H1 (cell line): ENCODE measurements at regions not wholly inside any gene's neighbourhood (a gene's known extent, or its start where the extent isn't known, plus 50 kb on each side); places are given as distances from the start of the nearest gene placed in this dataset.

Experiments used
- CTCF ChIA-PET: fragments of 300-600 bp; sonication (Branson Sonifier 250); formaldehyde crosslinking; loops from one replicate; lab custom pipeline; 2021; ENCODE audit not compliant: partially characterized antibody; lab: Charles Lee
- POLR2A ChIA-PET: fragments of 300-600 bp; sonication (Branson Sonifier 250); formaldehyde crosslinking; loops from one replicate; lab custom pipeline; 2021; ENCODE audit warnings: inconsistent platforms; ENCODE audit not compliant: partially characterized antibody; lab: Charles Lee
- DNase-seq, 2 experiments: peaks; one replicate each; pipeline versions ENCODE4 v3.0.0 to v3.0.0-alpha.2; 2010 to 2022; ENCODE audit warnings: low spot score in 2 of 2, low read depth in 1 of 2, mixed read lengths in 1 of 2
- FAIRE-seq: peaks from 2 replicates; lab custom pipeline; 2011; peaks lifted over from hg19 to GRCh38; lab: Jason Lieb, UNC
- H2AFZ ChIP-seq: 2 replicates; pipeline ENCODE4 v1.8.1; 2012; ENCODE audit warnings: low read length, inconsistent platforms
- H2AK5ac ChIP-seq: 2 replicates; pipeline ENCODE4 v1.6.1; 2013; ENCODE audit warnings: low read depth, low read length
- H2BK120ac ChIP-seq: replicated peaks from 2 replicates; pipeline ENCODE3; 2013; ENCODE audit warnings: low read depth, low read length, inconsistent platforms
- H2BK12ac ChIP-seq: 2 replicates; pipeline ENCODE4 v1.6.1; 2013; ENCODE audit warnings: low read depth, low read length
- H2BK15ac ChIP-seq: 2 replicates; pipeline ENCODE4 v1.6.1; 2013; ENCODE audit warnings: low read length
- H2BK20ac ChIP-seq: 2 replicates; pipeline ENCODE4 v1.6.1; 2013; ENCODE audit warnings: low read length
- H2BK5ac ChIP-seq: 2 replicates; pipeline ENCODE4 v1.6.1; 2013; ENCODE audit warnings: low read depth, low read length
- H3K14ac ChIP-seq: 2 replicates; pipeline ENCODE4 v1.6.1; 2013; ENCODE audit warnings: inconsistent platforms; ENCODE audit not compliant: insufficient read length
- H3K18ac ChIP-seq: 2 replicates; pipeline ENCODE4 v1.6.1; 2013; ENCODE audit warnings: low read length; ENCODE audit errors: extremely low read depth
- H3K23ac ChIP-seq: 2 replicates; pipeline ENCODE4 v1.6.1; 2013; ENCODE audit warnings: inconsistent platforms; ENCODE audit not compliant: insufficient read length
- H3K23me2 ChIP-seq: 2 replicates; pipeline ENCODE4 v1.6.1; 2013; ENCODE audit warnings: low read depth, low read length
- H3K27ac ChIP-seq: 2 replicates; pipeline ENCODE4 v1.6.1; 2011; ENCODE audit warnings: low read depth, low read length, inconsistent platforms
- H3K27me3 ChIP-seq, 4 experiments: replicated peaks in 1 of 4; 1 replicate in 1 of 4; 2 replicates in 3 of 4; pipeline versions ENCODE4 v1.6.1 to v1.8.1; 2011 to 2013; ENCODE audit warnings: low read length in 3 of 4, mild to moderate bottlenecking in 3 of 4, inconsistent platforms in 2 of 4, mixed read lengths in 2 of 4, moderate library complexity in 1 of 4; ENCODE audit not compliant: control insufficient read depth in 3 of 4, insufficient read depth in 3 of 4; ENCODE audit errors: extremely low read depth in 1 of 4
- H3K36me3 ChIP-seq, 4 experiments: 2 replicates each; pipeline versions ENCODE4 v1.6.1 to v1.8.1; 2011 to 2013; ENCODE audit warnings: mild to moderate bottlenecking in 4 of 4, low read length in 3 of 4, moderate library complexity in 2 of 4, control low read depth in 1 of 4, inconsistent platforms in 1 of 4; ENCODE audit not compliant: insufficient read depth in 4 of 4, control insufficient read depth in 2 of 4
- H3K4ac ChIP-seq: replicated peaks from 2 replicates; pipeline ENCODE3; 2013; ENCODE audit warnings: low read length, low read depth, mixed read lengths, inconsistent platforms; ENCODE audit not compliant: insufficient read length
- H3K4me1 ChIP-seq, 4 experiments: replicated peaks in 1 of 4; 1 replicate in 1 of 4; 2 replicates in 3 of 4; pipeline versions ENCODE4 v1.6.1 to v1.8.1; 2011 to 2013; ENCODE audit warnings: low read length in 3 of 4, inconsistent platforms in 2 of 4, mixed read lengths in 1 of 4; ENCODE audit not compliant: insufficient read depth in 4 of 4, control insufficient read depth in 3 of 4
- H3K4me2 ChIP-seq, 2 experiments: 2 replicates each; pipeline versions ENCODE4 v1.6.1 to v1.8.1; 2011 to 2013; ENCODE audit warnings: low read depth in 2 of 2, low read length in 2 of 2, control low read depth in 1 of 2, inconsistent platforms in 1 of 2, mild to moderate bottlenecking in 1 of 2; ENCODE audit not compliant: insufficient read depth in 1 of 2
- H3K4me3 ChIP-seq, 4 experiments: fragments of 200-600, 300-600 bp in 1 of 4; sonication (generic), shearing (Covaris generic), sonication (Bioruptor Twin) in 1 of 4; 2 replicates each; pipeline versions ENCODE4 v1.5.1 to v1.8.1; 2011 to 2016; ENCODE audit warnings: low read length in 4 of 4, low read depth in 3 of 4, control low read depth in 2 of 4, inconsistent platforms in 2 of 4, mild to moderate bottlenecking in 2 of 4, mixed read lengths in 1 of 4, moderate library complexity in 1 of 4; ENCODE audit not compliant: insufficient read depth in 2 of 4; ENCODE audit errors: extremely low read depth in 1 of 4
- H3K56ac ChIP-seq: replicated peaks from 2 replicates; pipeline ENCODE3; 2013; ENCODE audit warnings: low read depth, mild to moderate bottlenecking, mixed read lengths, low read length, inconsistent platforms; ENCODE audit not compliant: insufficient read length
- H3K79me1 ChIP-seq: 2 replicates; pipeline ENCODE4 v1.6.1; 2013; ENCODE audit warnings: low read depth, low read length, control low read depth
- H3K79me2 ChIP-seq, 2 experiments: 2 replicates each; pipeline versions ENCODE4 v1.6.1 to v1.8.1; 2012 to 2013; ENCODE audit warnings: low read length in 2 of 2, mild to moderate bottlenecking in 2 of 2, inconsistent platforms in 1 of 2; ENCODE audit not compliant: insufficient read depth in 2 of 2, control insufficient read depth in 1 of 2
- H3K9ac ChIP-seq, 4 experiments: replicated peaks in 1 of 4; 1 replicate in 1 of 4; 2 replicates in 3 of 4; pipeline versions ENCODE4 v1.6.1 to v1.8.1; 2011 to 2013; ENCODE audit warnings: low read depth in 3 of 4, low read length in 3 of 4, control low read depth in 2 of 4, mild to moderate bottlenecking in 2 of 4, moderate library complexity in 2 of 4, inconsistent platforms in 1 of 4; ENCODE audit errors: extremely low read depth in 1 of 4
- H3K9me3 ChIP-seq, 2 experiments: 2 replicates each; pipeline versions ENCODE4 v1.6.1 to v1.8.1; 2012 to 2013; ENCODE audit warnings: mild to moderate bottlenecking in 2 of 2, moderate library complexity in 2 of 2, control low read depth in 1 of 2, inconsistent platforms in 1 of 2, low read depth in 1 of 2, low read length in 1 of 2, mixed read lengths in 1 of 2; ENCODE audit not compliant: insufficient read depth in 2 of 2
- H4K20me1 ChIP-seq, 2 experiments: replicated peaks in 1 of 2; 2 replicates each; pipeline versions ENCODE3 to v1.8.1; 2011 to 2013; ENCODE audit warnings: inconsistent platforms in 2 of 2, low read length in 2 of 2, mild to moderate bottlenecking in 1 of 2; ENCODE audit not compliant: insufficient read depth in 2 of 2, control insufficient read depth in 1 of 2
- H4K5ac ChIP-seq: 2 replicates; pipeline ENCODE4 v1.6.1; 2013; ENCODE audit warnings: low read length, low read depth, mixed read lengths, inconsistent platforms; ENCODE audit not compliant: insufficient read length
- H4K8ac ChIP-seq: 2 replicates; pipeline ENCODE4 v1.8.0; 2013; ENCODE audit warnings: mild to moderate bottlenecking, moderate library complexity, low read length, inconsistent platforms; ENCODE audit not compliant: insufficient read depth; ENCODE audit errors: extremely low read depth
- H4K91ac ChIP-seq: replicated peaks from 2 replicates; pipeline ENCODE3; 2013; ENCODE audit warnings: low read length, mixed read lengths, inconsistent platforms; ENCODE audit not compliant: insufficient read length
- CHD1 ChIP-seq: IDR thresholded peaks from 2 replicates; pipeline ENCODE4 v1.6.1; 2012; ENCODE audit warnings: low read depth, low read length, improper control_type of control experiment
- CREB1 ChIP-seq: IDR thresholded peaks from 2 replicates; pipeline ENCODE4 v1.6.1; 2012; ENCODE audit warnings: inconsistent platforms
- JUN ChIP-seq: IDR thresholded peaks from 2 replicates; pipeline ENCODE4 v1.6.1; 2011; ENCODE audit warnings: low read depth, mild to moderate bottlenecking, improper control_type of control experiment, low read length
- PHF8 ChIP-seq: fragments of 200-600 bp; sonication (generic); conservative IDR thresholded peaks from 2 replicates; pipeline ENCODE4 v1.7.1; 2012; ENCODE audit warnings: low read depth, mild to moderate bottlenecking, inconsistent platforms, low read length, moderate library complexity
- RAD21 ChIP-seq, 2 experiments: IDR thresholded peaks in 1 of 2; conservative IDR thresholded peaks in 1 of 2; 2 replicates each; pipeline ENCODE4 v1.6.1; 2011; ENCODE audit warnings: low read depth in 2 of 2, low read length in 2 of 2, improper control_type of control experiment in 1 of 2, inconsistent platforms in 1 of 2, mild to moderate bottlenecking in 1 of 2, moderate library complexity in 1 of 2
- SAP30 ChIP-seq: fragments of 300-600 bp; sonication (generic); IDR thresholded peaks from 2 replicates; pipeline ENCODE4 v1.7.1; 2012; ENCODE audit warnings: low read length, moderate library complexity, mild to moderate bottlenecking, inconsistent platforms; ENCODE audit not compliant: insufficient read depth, insufficient replicate concordance
- SIX5 ChIP-seq: IDR thresholded peaks from 2 replicates; pipeline ENCODE4 v1.6.1; 2011; ENCODE audit warnings: mild to moderate bottlenecking, low read depth, low read length
- SRF ChIP-seq: IDR thresholded peaks from 2 replicates; pipeline ENCODE4 v1.6.1; 2011; ENCODE audit warnings: mild to moderate bottlenecking, low read depth, low read length, moderate library complexity
- SUZ12 ChIP-seq: fragments of 200-600 bp; sonication (generic); IDR thresholded peaks from 2 replicates; pipeline ENCODE4 v1.6.1; 2012; ENCODE audit warnings: mild to moderate bottlenecking, inconsistent platforms, low read length, moderate library complexity, mixed read lengths
- TAF7 ChIP-seq: optimal IDR thresholded peaks from 2 replicates; pipeline ENCODE3; 2011; ENCODE audit warnings: low read depth, mild to moderate bottlenecking, inconsistent platforms, low read length, moderate library complexity, borderline replicate concordance
- TBP ChIP-seq: IDR thresholded peaks from 2 replicates; pipeline ENCODE4 v1.6.1; 2011; ENCODE audit warnings: low read depth, low read length, improper control_type of control experiment
- TCF12 ChIP-seq: IDR thresholded peaks from 2 replicates; pipeline ENCODE4 v1.6.1; 2011; ENCODE audit warnings: low read depth, mild to moderate bottlenecking, low read length
- ZNF274 ChIP-seq: IDR thresholded peaks from 2 replicates; pipeline ENCODE4 v1.7.0; 2012; ENCODE audit warnings: low read length, borderline replicate concordance; ENCODE audit errors: extremely low read depth
- WGBS, 2 experiments: shearing (Covaris generic) in 1 of 2; methylation state at CpG; one replicate each; pipeline versions ENCODE4 v1.1.6 to v1.1.7; 2013 to 2015; ENCODE audit warnings: low lambda C conversion rate in 2 of 2, mixed read lengths in 2 of 2, inconsistent platforms in 1 of 2, low coverage in 1 of 2, missing lambda C conversion rate in 1 of 2; ENCODE audit not compliant: insufficient replicate concordance in 2 of 2, insufficient coverage in 1 of 2, insufficient read length in 1 of 2; ENCODE audit errors: extremely low coverage in 1 of 2, missing lambda C conversion rate in 1 of 2; 5-methylcytosine and 5-hydroxymethylcytosine counted together
- TF ChIP-seq, protein P1 (sequence below): IDR thresholded peaks from 2 replicates; pipeline ENCODE4 v1.6.1; 2012; ENCODE audit warnings: low read length, inconsistent platforms

- no peak overlapping the region for H3K4me3 ChIP-seq
- H4K5ac ChIP-seq = no peak overlapping the region
- H3K14ac ChIP-seq = no peak overlapping the region
- no peaks in the 10 kb centered on the region for H3K4me1 ChIP-seq
- H3K9ac ChIP-seq = no peak overlapping the region
- no peak overlapping the region for H2BK12ac ChIP-seq
- no peak overlapping the region for H3K4me2 ChIP-seq
- no peaks in the 10 kb centered on the region for H3K79me2 ChIP-seq
- no peaks in the 10 kb centered on the region for H3K9me3 ChIP-seq
- no peak overlapping the region for H3K4ac ChIP-seq
- H3K27me3 ChIP-seq = no peaks in the 10 kb centered on the region
- no peak overlapping the region for H2BK20ac ChIP-seq
- no peak for DNase-seq
- H3K27ac ChIP-seq = no peak overlapping the region
- no peak overlapping the region for H2BK120ac ChIP-seq
- no peak overlapping the region for H4K91ac ChIP-seq
- no peak overlapping the region for H2AK5ac ChIP-seq
- H3K79me1 ChIP-seq = no peaks in the 10 kb centered on the region
- H3K56ac ChIP-seq = no peak overlapping the region
- no peak overlapping the region for H2AFZ ChIP-seq
- no peak overlapping the region for H2BK15ac ChIP-seq
- H3K18ac ChIP-seq = no peak overlapping the region
- 85% methylated on average over 5 of the region's 5 CpGs; no CpG with 5 or more reads in 1 of the 2 experiments for WGBS, 2 experiments
- no peaks in the 10 kb centered on the region for H3K36me3 ChIP-seq
- no peak for FAIRE-seq
- no peak overlapping the region for H4K8ac ChIP-seq
- ChIA-PET POLR2A (interaction anchor here (0.6 kb wide), 1 partner anchor 15 kb away, joined by 4 read pairs; no protein-coding TSS in a partner anchor), CTCF (no interaction called here)
- no peak overlapping the region for H2BK5ac ChIP-seq
- H4K20me1 ChIP-seq = no peaks in the 10 kb centered on the region
- no peak overlapping the region for H3K23ac ChIP-seq
- H3K23me2 ChIP-seq = no peaks in the 10 kb centered on the region
- TF ChIP-seq RAD21 (IDR thresholded peaks at IDR 0.05 in 1 of 2, conservative IDR thresholded peaks at IDR 0.05 in 1 of 2; ENCODE audit: low read depth in 2 of 2, low read length in 2 of 2) = no peak
- TF ChIP-seq PHF8 = no peak
- no peak for TF ChIP-seq SRF
- no peak for TF ChIP-seq JUN
- TF ChIP-seq TCF12 = no peak
- TF ChIP-seq, protein P1, sequence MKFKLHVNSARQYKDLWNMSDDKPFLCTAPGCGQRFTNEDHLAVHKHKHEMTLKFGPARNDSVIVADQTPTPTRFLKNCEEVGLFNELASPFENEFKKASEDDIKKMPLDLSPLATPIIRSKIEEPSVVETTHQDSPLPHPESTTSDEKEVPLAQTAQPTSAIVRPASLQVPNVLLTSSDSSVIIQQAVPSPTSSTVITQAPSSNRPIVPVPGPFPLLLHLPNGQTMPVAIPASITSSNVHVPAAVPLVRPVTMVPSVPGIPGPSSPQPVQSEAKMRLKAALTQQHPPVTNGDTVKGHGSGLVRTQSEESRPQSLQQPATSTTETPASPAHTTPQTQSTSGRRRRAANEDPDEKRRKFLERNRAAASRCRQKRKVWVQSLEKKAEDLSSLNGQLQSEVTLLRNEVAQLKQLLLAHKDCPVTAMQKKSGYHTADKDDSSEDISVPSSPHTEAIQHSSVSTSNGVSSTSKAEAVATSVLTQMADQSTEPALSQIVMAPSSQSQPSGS = no peak
- TF ChIP-seq SUZ12 = no peak
- no peak for TF ChIP-seq TBP
- no peak for TF ChIP-seq TAF7
- no peak for TF ChIP-seq CREB1
- no peak for TF ChIP-seq CHD1
- TF ChIP-seq SIX5 = no peak
- no peak for TF ChIP-seq ZNF274
- no peak for TF ChIP-seq SAP30
Measured at GRCh38 chr6:135115834-135116233, 61.2 kb upstream of the HBS1L start.
